PC-9 (cell line): ENCODE measurements at regions not wholly inside any gene's neighbourhood (a gene's known extent, or its start where the extent isn't known, plus 50 kb on each side); places are given as distances from the start of the nearest gene placed in this dataset.

Source experiments
- CTCF ChIP-seq: fragments of 200-600 bp; sonication (generic); conservative IDR thresholded peaks from 2 replicates; pipeline ENCODE4 v1.6.1; 2017; ENCODE audit warnings: mixed run types, antibody characterized with exemption, mild to moderate bottlenecking, moderate library complexity
- EZH2 ChIP-seq: fragments of 200-600 bp; sonication (generic); IDR thresholded peaks from 2 replicates; pipeline ENCODE4 v1.8.0; 2017; ENCODE audit warnings: antibody characterized with exemption, low read depth

DNA sequence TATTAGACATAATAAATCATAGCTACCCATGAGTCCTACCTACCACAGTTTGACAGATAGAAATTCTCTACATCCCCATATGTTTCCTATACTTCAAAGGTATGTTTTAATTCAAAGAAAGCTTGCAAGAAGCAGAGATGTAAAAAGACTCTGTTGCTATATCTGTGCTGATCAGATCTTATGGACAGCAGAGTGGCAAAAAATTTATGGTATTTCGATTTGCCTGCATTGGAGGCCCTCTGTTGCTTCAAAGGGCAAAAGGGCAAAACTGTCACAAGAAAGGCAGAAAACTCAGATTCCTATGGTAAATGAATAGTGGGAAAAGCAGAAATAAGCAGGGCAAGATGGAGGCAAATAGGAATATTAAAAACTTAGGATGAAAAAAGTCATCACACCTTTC, 447.8 kb upstream of the SPHKAP start:
- no peak for TF ChIP-seq CTCF
- no peak for TF ChIP-seq EZH2
